ENCODE measurements at regions not wholly inside any gene's neighbourhood (a gene's known extent, or its start where the extent isn't known, plus 50 kb on each side); places are given as distances from the start of the nearest gene placed in this dataset.

DNA sequence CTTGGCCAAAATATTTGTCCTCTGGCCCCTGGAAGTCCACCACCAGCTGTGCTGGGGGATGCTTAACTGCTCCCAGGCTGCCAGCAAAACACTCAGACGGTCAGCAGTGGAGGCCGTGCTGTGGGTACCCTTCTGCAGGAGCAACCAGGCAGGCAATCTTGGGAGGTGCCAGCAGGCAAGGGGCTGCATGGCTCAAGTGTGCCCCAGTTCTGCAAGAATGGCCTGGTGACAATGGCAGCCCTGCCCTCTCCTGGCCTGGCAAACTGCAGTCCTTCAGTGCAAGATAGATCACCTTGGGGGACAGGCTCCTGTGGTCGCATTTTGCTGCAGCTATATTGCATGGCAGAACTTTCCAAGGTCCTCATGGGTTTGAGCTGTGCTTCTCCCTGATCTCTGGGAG lies 728.3 kb downstream of the TMTC2 start:
- TF ChIP-seq, protein P1, sequence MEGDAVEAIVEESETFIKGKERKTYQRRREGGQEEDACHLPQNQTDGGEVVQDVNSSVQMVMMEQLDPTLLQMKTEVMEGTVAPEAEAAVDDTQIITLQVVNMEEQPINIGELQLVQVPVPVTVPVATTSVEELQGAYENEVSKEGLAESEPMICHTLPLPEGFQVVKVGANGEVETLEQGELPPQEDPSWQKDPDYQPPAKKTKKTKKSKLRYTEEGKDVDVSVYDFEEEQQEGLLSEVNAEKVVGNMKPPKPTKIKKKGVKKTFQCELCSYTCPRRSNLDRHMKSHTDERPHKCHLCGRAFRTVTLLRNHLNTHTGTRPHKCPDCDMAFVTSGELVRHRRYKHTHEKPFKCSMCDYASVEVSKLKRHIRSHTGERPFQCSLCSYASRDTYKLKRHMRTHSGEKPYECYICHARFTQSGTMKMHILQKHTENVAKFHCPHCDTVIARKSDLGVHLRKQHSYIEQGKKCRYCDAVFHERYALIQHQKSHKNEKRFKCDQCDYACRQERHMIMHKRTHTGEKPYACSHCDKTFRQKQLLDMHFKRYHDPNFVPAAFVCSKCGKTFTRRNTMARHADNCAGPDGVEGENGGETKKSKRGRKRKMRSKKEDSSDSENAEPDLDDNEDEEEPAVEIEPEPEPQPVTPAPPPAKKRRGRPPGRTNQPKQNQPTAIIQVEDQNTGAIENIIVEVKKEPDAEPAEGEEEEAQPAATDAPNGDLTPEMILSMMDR (IDR thresholded peaks at IDR 0.05): no peak
- TF ChIP-seq POLR2A (IDR thresholded peaks at IDR 0.05): no peak

Data from right lobe of liver (tissue), 4 donors.